T47D (cell line): ENCODE measurements at regions not wholly inside any gene's neighbourhood (a gene's known extent, or its start where the extent isn't known, plus 50 kb on each side); places are given as distances from the start of the nearest gene placed in this dataset.

ENCODE experiments used
- DNase-seq, 2 experiments: peaks; one replicate each; pipeline versions ENCODE4 v3.0.0 to v3.0.0-alpha.2; 2011 to 2012; ENCODE audit warnings: low read depth in 1 of 2, low spot score in 1 of 2
- JUND ChIP-seq: IDR thresholded peaks from 2 replicates; pipeline ENCODE4 v1.6.1; 2012; ENCODE audit warnings: low read depth
- in situ Hi-C: cut with HindIII; loops from 2 replicates; pipeline ENCODE4 v1.10.0; 2016; ENCODE audit warnings: low sequenced_read_pairs, low pct_unique_long_range_greater_than_20kb

- no peak for TF ChIP-seq JUND
- no peak for DNase-seq
- in situ Hi-C loops = no loop called here
These were observed 127.9 kb downstream of the KCTD12 start for GRCh38 chr13:76758257-76758656.

- no peak for TF ChIP-seq JUND
- no peak for DNase-seq
- in situ Hi-C loops = no loop called here
These were observed 129.8 kb downstream of the KCTD12 start for GRCh38 chr13:76756451-76756850.

- TF ChIP-seq JUND = no peak
- in situ Hi-C loops = no loop called here
- no peak for DNase-seq
These were observed 131.8 kb downstream of the KCTD12 start for GRCh38 chr13:76754414-76754813.

GRCh38 chr13:76751278-76751677 is 134.9 kb downstream of the KCTD12 start:
- in situ Hi-C loops = no loop called here
- no peak for TF ChIP-seq JUND
- no peak for DNase-seq

- no peak for DNase-seq
- TF ChIP-seq JUND = no peak
- in situ Hi-C loops = no loop called here
These were observed 136.1 kb downstream of the KCTD12 start for GRCh38 chr13:76750126-76750525.

- no peak for DNase-seq
- in situ Hi-C loops = no loop called here
- no peak for TF ChIP-seq JUND
These were observed 140.7 kb downstream of the KCTD12 start for GRCh38 chr13:76745261-76746200.

- in situ Hi-C loops = no loop called here
- no peak for DNase-seq
- TF ChIP-seq JUND = no peak
These were observed 144.6 kb downstream of the KCTD12 start for GRCh38 chr13:76741624-76742023.

GRCh38 chr13:76741046-76741445 is 145.2 kb downstream of the KCTD12 start:
- in situ Hi-C loops = no loop called here
- no peak for DNase-seq
- TF ChIP-seq JUND = no peak

GRCh38 chr13:76738616-76739015 is 147.6 kb downstream of the KCTD12 start:
- in situ Hi-C loops = no loop called here

GRCh38 chr13:76737526-76737925 is 148.7 kb downstream of the KCTD12 start:
- no peak for TF ChIP-seq JUND
- DNase-seq = no peak
- in situ Hi-C loops = no loop called here

More at GRCh38 chr13:76738616-76739015, 147.6 kb downstream of the KCTD12 start:
- DNase-seq = no peak
- TF ChIP-seq JUND = no peak

GRCh38 chr13:76735641-76736040 is 150.6 kb downstream of the KCTD12 start:
- in situ Hi-C loops = no loop called here
- DNase-seq = no peak
- no peak for TF ChIP-seq JUND

- in situ Hi-C loops = no loop called here
- no peak for DNase-seq
- TF ChIP-seq JUND = no peak
These were observed 152.5 kb downstream of the KCTD12 start for GRCh38 chr13:76733671-76734070.

GRCh38 chr13:76732367-76732766 is 153.8 kb downstream of the KCTD12 start:
- no peak for DNase-seq
- no peak for TF ChIP-seq JUND
- in situ Hi-C loops = no loop called here

GRCh38 chr13:76730220-76730619 is 156.0 kb downstream of the KCTD12 start:
- TF ChIP-seq JUND = no peak
- DNase-seq = no peak
- in situ Hi-C loops = no loop called here
